Astrocyte (in vitro differentiated cells and primary cell): ENCODE measurements at regions not wholly inside any gene's neighbourhood (a gene's known extent, or its start where the extent isn't known, plus 50 kb on each side); places are given as distances from the start of the nearest gene placed in this dataset.

Experiments used
- CTCF ChIP-seq: IDR thresholded peaks from 2 replicates; pipeline ENCODE4 v1.5.1; 2011; ENCODE audit warnings: low read depth, mild to moderate bottlenecking, inconsistent platforms, low read length, moderate library complexity; ENCODE audit not compliant: insufficient read depth
- EZH2 ChIP-seq: IDR thresholded peaks from 2 replicates; pipeline ENCODE4 v1.6.1; 2012; ENCODE audit warnings: mild to moderate bottlenecking, low read length, inconsistent platforms; ENCODE audit not compliant: insufficient read depth

GRCh38 chr6:48951917-48952316 lies 511.1 kb downstream of the MMUT start:
- TF ChIP-seq CTCF (no peak), EZH2 (no peak)
